ENCODE measurements at regions not wholly inside any gene's neighbourhood (a gene's known extent, or its start where the extent isn't known, plus 50 kb on each side); places are given as distances from the start of the nearest gene placed in this dataset.
"Not testable (repeated sequence)": the region's sequence is repeated elsewhere in the genome, so short reads cannot be mapped to it uniquely, and the experiment has no call there.

GRCh38 chrX:102784550-102784949 is 64.0 kb downstream of the GPRASP3 start:
- DNase-seq, result no peak

- no peak for DNase-seq
Observed at GRCh38 chrX:102787283-102787682, 66.7 kb downstream of the GPRASP3 start.

GRCh38 chrX:102808336-102808735 is 87.8 kb downstream of the GPRASP3 start:
- DNase-seq, result no peak

GRCh38 chrX:102818269-102818668 is 97.7 kb downstream of the GPRASP3 start:
- not testable (repeated sequence) for DNase-seq

GRCh38 chrX:102832661-102833060 is 104.4 kb upstream of the RAB40AL start:
- no peak for DNase-seq

GRCh38 chrX:102833136-102833535 is 103.9 kb upstream of the RAB40AL start:
- no peak for DNase-seq

GRCh38 chrX:102835504-102836146 is 101.4 kb upstream of the RAB40AL start:
- DNase-seq, result peak; percentile 3

- DNase-seq, result no peak
Observed at GRCh38 chrX:102837847-102838246, 99.2 kb upstream of the RAB40AL start.

- DNase-seq, result no peak
Observed at GRCh38 chrX:102840871-102841705, 96.0 kb upstream of the RAB40AL start.

- no peak for DNase-seq
Observed at GRCh38 chrX:102841706-102842003, 95.4 kb upstream of the RAB40AL start.

GRCh38 chrX:102845020-102845419 is 92.1 kb upstream of the RAB40AL start:
- no peak for DNase-seq

GRCh38 chrX:102846544-102847236 is 90.4 kb upstream of the RAB40AL start:
- DNase-seq, result no peak

- DNase-seq, result no peak
Observed at GRCh38 chrX:102847362-102847761, 89.7 kb upstream of the RAB40AL start.

GRCh38 chrX:102849396-102849795 is 87.7 kb upstream of the RAB40AL start:
- DNase-seq, result no peak

- not testable (repeated sequence) for DNase-seq
Observed at GRCh38 chrX:102858826-102859549, 78.1 kb upstream of the RAB40AL start.

GRCh38 chrX:102859550-102859871 is 77.6 kb upstream of the RAB40AL start:
- no peak for DNase-seq

GRCh38 chrX:102860235-102860634 is 76.8 kb upstream of the RAB40AL start:
- DNase-seq, result no peak

- DNase-seq, result peak; percentile 1
Observed at GRCh38 chrX:102863735-102864134, 73.3 kb upstream of the RAB40AL start.

- no peak for DNase-seq
Observed at GRCh38 chrX:102866981-102867656, 70.0 kb upstream of the RAB40AL start.

- no peak for DNase-seq
Observed at GRCh38 chrX:102883491-102883890, 53.6 kb upstream of the RAB40AL start.
